Prostate gland (tissue), 2 donors: ENCODE measurements at regions not wholly inside any gene's neighbourhood (a gene's known extent, or its start where the extent isn't known, plus 50 kb on each side); places are given as distances from the start of the nearest gene placed in this dataset.

ENCODE experiments used
- DNase-seq: peaks from one replicate; pipeline ENCODE4 v3.0.0-alpha.2; 2019; ENCODE audit warnings: low spot score
- H3K27ac ChIP-seq, 2 donors: fragments of 200-600 bp; sonication (generic); 2 replicates each; pipeline ENCODE4 v1.5.1; 2017 to 2019
- H3K27me3 ChIP-seq: fragments of 200-600 bp; sonication (generic); replicated peaks from 2 replicates; pipeline ENCODE4 v1.5.1; 2019; ENCODE audit not compliant: insufficient read depth
- H3K36me3 ChIP-seq, 2 donors: fragments of 200-600 bp; sonication (generic); 1 replicate in 1 of 2; 2 replicates in 1 of 2; pipeline versions ENCODE4 v1.5.1 to v1.8.1; 2017 to 2019
- H3K4me1 ChIP-seq: fragments of 200-600 bp; sonication (generic); replicated peaks from 2 replicates; pipeline ENCODE4 v1.5.1; 2019
- H3K4me3 ChIP-seq, 2 donors: fragments of 200-600 bp; sonication (generic); 2 replicates each; pipeline ENCODE4 v1.5.1; 2017 to 2019
- H3K9me3 ChIP-seq: fragments of 200-600 bp; sonication (generic); 2 replicates; pipeline ENCODE4 v1.5.1; 2017
- CTCF ChIP-seq, 4 experiments: fragments of 200-600 bp in 2 of 4; fragments of 450-650 bp in 2 of 4; sonication (generic) in 2 of 4; IDR thresholded peaks; 1 replicate in 3 of 4; 2 replicates in 1 of 4; pipeline ENCODE4 v1.5.1; 2016 to 2019; ENCODE audit warnings: antibody characterized with exemption in 4 of 4, mild to moderate bottlenecking in 2 of 4, moderate library complexity in 2 of 4
- POLR2A ChIP-seq: fragments of 450-650 bp; IDR thresholded peaks from one replicate; pipeline ENCODE4 v1.6.1; 2016; ENCODE audit warnings: antibody characterized with exemption, mild to moderate bottlenecking
- POLR2AphosphoS5 ChIP-seq: sonication (generic); formaldehyde crosslinking; IDR thresholded peaks from one replicate; pipeline ENCODE4 v1.6.1; 2017; ENCODE audit warnings: antibody characterized with exemption
- WGBS: methylation state at CpG from one replicate; pipeline ENCODE4 v1.1.5; 2018; 5-methylcytosine and 5-hydroxymethylcytosine counted together
- intact Hi-C: fragments of 100-400 bp; cut with DNase I; formaldehyde crosslinking; loops from one replicate; pipeline ENCODE4 v1.14.2; 2022

GRCh38 chr16:85168732-85169256 lies 56.5 kb upstream of the CIBAR2 start:
- H3K4me1 ChIP-seq = no peaks in the 10 kb centered on the region
- no peak for DNase-seq
- no peak for TF ChIP-seq POLR2AphosphoS5
- TF ChIP-seq CTCF (IDR thresholded peaks at IDR 0.05) = no peak
- no peak for TF ChIP-seq POLR2A
- no peak overlapping the region for H3K27ac ChIP-seq
- H3K9me3 ChIP-seq = no peaks in the 10 kb centered on the region
- no peaks in the 10 kb centered on the region for H3K36me3 ChIP-seq
- intact Hi-C loops = no loop called here
- 13% methylated on average over 18 of the region's 54 CpGs for WGBS
- H3K27me3 ChIP-seq = no peaks in the 10 kb centered on the region
- peak overlapping the region; percentile 9 to 16 for H3K4me3 ChIP-seq

GRCh38 chr16:85169333-85170065 lies 57.2 kb upstream of the CIBAR2 start:
- peak overlapping the region; percentile 27 to 36 for H3K4me3 ChIP-seq
- H3K27me3 ChIP-seq = no peaks in the 10 kb centered on the region
- intact Hi-C loops = loop anchor here (5.0 kb wide), 1 partner anchor 47 kb away; no protein-coding TSS in a partner anchor
- DNase-seq = no peak
- no peaks in the 10 kb centered on the region for H3K36me3 ChIP-seq
- WGBS = no CpG with 5 or more reads among the region's 125 CpGs
- peaks cover 4% of the 10 kb centered on the region for H3K4me1 ChIP-seq
- no peak for TF ChIP-seq CTCF (IDR thresholded peaks at IDR 0.05)
- no peak for TF ChIP-seq POLR2A
- TF ChIP-seq POLR2AphosphoS5 = no peak
- no peaks in the 10 kb centered on the region for H3K9me3 ChIP-seq
- no peak overlapping the region for H3K27ac ChIP-seq

GRCh38 chr16:85170066-85170491 lies 57.8 kb upstream of the CIBAR2 start:
- Histone ChIP-seq H3K9me3 (no peaks in the 10 kb centered on the region), H3K4me3 (peak overlapping the region; percentile 27 to 36), H3K36me3 (no peaks in the 10 kb centered on the region), H3K27ac (no peak overlapping the region), H3K4me1 (peaks cover 4% of the 10 kb centered on the region), H3K27me3 (no peaks in the 10 kb centered on the region)
- intact Hi-C loops = loop anchor here (5.0 kb wide), 1 partner anchor 48 kb away; no protein-coding TSS in a partner anchor
- 30% methylated on average over 17 of the region's 38 CpGs for WGBS
- no peak for TF ChIP-seq CTCF (IDR thresholded peaks at IDR 0.05)
- TF ChIP-seq POLR2A = no peak
- TF ChIP-seq POLR2AphosphoS5 = no peak
- no peak for DNase-seq

GRCh38 chr16:85170590-85171003 lies 58.3 kb upstream of the CIBAR2 start:
- H3K4me1 ChIP-seq = peaks cover 4% of the 10 kb centered on the region
- no peak overlapping the region for H3K4me3 ChIP-seq
- WGBS = 90% methylated on average over 14 of the region's 23 CpGs

More at GRCh38 chr16:85170590-85171003, 58.3 kb upstream of the CIBAR2 start:
- intact Hi-C loops = loop anchor here (5.0 kb wide), 1 partner anchor 48 kb away; no protein-coding TSS in a partner anchor
- DNase-seq = no peak
- no peak for TF ChIP-seq CTCF (IDR thresholded peaks at IDR 0.05)
- TF ChIP-seq POLR2AphosphoS5 = no peak
- no peak for TF ChIP-seq POLR2A
- H3K27me3 ChIP-seq = no peaks in the 10 kb centered on the region
- H3K36me3 ChIP-seq = no peaks in the 10 kb centered on the region
- no peaks in the 10 kb centered on the region for H3K9me3 ChIP-seq
- H3K27ac ChIP-seq = no peak overlapping the region
